CD4-positive, alpha-beta T cell treated with Interferon gamma for 1 hour (primary cell): ENCODE measurements at regions not wholly inside any gene's neighbourhood (a gene's known extent, or its start where the extent isn't known, plus 50 kb on each side); places are given as distances from the start of the nearest gene placed in this dataset.

Experiments
- DNase-seq: peaks from one replicate; pipeline ENCODE4 v3.0.0-alpha.2; 2020

GRCh38 chr1:201660931-201661822, 122.2 kb downstream of the NAV1 start:
- no peak for DNase-seq

DNA sequence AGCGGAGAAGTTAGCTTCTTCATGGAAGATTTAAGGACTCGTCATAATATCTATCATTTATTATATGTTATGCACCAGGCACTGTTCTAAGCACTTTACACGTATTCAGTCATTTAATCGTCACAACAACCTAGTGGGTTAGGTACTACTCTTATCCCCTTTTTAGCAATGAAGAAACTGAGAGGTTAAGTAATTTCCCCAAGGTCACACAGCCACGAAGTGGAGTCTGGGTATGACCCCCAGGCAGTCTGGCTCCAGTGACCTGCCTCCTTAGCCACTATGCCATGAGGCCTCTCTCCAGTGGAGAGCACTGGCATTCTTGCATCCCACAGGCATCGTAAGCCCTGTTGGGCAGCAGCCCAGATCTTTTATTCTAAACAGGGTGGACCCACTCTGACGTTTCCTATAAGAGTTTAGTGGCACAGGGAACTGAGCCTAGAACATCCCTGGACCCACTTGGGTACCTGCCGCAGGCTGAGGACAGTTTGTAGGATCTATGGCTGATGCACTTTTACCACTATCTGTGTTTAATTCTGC, 123.0 kb downstream of the NAV1 start:
- DNase-seq = no peak

DNA sequence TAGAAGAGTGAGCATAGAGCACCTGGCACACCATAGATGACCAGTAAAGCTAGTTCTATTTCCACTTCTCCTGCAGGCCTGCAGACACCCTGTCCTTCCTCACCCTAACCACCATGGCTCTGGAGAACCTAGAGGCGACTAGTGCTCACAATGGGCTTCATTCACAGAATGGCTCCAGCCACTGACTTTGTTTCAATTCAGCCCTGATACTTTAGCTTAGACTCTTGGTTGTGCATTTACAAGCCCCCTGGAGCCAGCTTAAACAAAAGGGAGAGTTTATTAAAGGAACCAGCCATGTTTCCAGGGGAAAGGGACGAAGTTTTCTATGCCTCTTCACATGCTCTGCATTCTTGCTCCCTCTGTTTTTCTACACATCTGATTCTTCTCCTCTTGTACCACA, 123.7 kb downstream of the NAV1 start:
- no peak for DNase-seq

- no peak for DNase-seq
Observed at GRCh38 chr1:201663491-201664113, 124.7 kb downstream of the NAV1 start.

DNA sequence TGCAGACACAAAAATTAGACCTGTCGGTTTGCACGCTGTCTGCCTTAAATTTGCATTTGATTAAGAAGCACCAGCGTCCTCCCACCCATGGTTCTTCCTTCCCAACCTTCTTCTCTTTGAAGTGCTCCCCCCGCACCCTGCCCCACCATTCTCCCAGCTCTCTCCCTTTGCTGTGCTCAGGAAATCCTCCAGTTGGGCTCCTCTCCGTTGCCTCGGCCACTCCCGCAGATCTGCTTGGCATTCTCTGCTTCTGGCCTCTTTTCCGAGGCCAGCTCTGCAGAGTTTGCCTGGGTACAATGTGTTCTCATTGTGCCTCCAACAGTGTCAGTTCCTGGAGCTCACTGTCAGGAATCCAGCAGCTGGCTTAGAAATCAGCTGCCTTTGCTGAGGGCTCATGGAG, 126.1 kb downstream of the NAV1 start:
- DNase-seq = no peak

DNA sequence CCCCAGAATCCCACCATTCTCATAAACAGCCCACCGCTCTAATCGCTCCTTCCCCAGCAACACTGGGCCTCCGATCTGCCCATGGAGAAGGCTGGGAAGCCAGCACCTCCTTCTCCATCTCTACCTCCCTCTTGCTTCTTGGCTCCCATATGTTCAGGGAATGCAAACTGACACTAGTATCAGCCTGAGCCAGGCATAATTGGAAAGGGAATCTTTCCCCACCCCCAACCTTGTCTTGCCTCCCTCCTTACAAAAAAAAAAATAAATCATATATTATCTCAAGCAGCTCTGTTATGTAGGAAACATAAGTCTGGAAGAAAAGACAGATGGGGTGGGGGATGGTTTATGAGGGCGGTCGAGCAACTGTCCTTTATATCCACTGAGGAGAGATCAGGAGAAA, 127.2 kb downstream of the NAV1 start:
- no peak for DNase-seq

GRCh38 chr1:201666645-201667044, 127.7 kb downstream of the NAV1 start:
- no peak for DNase-seq

DNA sequence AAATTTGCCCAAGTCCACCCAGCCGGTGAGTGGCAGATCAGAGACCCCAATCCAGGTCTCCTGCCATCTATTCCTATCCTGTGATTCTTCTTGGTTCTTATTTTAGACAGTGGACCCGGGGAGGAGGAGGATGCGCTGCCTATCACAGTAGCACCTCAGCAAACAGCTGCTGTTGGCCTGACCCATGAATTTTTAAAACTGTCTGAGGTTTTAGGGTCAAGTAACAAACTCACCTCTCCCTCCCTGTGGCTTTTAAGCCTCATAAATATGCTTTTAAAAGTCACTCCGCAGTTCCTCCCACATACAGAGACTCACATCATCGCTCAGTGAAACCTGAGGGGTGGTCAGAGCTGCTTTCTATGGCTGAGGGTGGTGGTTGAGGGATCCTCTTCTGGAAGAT, 128.6 kb downstream of the NAV1 start:
- no peak for DNase-seq

- DNase-seq = no peak
Observed at GRCh38 chr1:201670517-201670916, 131.6 kb downstream of the NAV1 start.

GRCh38 chr1:201672685-201673084, 133.8 kb downstream of the NAV1 start:
- no peak for DNase-seq

DNA sequence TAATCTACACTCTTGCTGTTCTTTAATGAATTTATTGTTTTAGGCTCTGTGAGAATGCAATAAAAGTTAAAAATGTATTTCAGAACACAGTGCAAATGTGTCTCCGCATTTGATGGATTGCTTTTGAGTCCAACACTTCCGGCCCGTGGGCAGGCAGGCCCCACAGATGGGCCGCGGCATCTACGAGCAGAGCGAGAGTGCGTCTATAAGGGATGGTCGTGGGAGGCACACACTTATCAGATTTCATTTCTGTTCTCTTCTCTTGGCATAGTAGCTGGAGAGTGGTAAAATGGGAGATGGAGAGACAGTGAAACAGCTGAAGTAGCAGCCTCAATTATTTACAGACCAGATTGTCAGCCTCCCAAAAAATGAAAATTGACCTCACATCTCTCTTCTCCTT, 134.2 kb downstream of the NAV1 start:
- no peak for DNase-seq

GRCh38 chr1:201673915-201674314, 135.0 kb downstream of the NAV1 start:
- no peak for DNase-seq

DNA sequence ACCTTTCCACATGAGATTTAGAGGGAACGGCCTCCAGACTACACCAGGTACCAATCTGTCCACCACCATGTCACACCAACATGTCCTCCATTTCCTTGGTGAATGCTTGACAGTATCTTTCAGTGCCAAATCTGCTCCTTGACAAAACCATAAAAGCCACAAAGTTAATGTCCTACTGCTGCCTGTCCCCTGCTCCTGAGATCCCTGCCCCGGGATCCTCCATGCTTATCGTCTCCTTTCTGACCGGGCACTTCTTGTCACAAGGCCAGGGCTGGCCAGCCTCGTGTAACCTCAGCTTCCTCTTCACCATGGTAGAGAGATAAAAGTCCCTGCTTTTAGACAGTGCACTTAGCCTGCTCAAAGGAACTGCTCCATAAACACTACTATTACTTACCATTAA, 136.2 kb downstream of the NAV1 start:
- DNase-seq = no peak

GRCh38 chr1:201676197-201676596, 137.3 kb downstream of the NAV1 start:
- no peak for DNase-seq

DNA sequence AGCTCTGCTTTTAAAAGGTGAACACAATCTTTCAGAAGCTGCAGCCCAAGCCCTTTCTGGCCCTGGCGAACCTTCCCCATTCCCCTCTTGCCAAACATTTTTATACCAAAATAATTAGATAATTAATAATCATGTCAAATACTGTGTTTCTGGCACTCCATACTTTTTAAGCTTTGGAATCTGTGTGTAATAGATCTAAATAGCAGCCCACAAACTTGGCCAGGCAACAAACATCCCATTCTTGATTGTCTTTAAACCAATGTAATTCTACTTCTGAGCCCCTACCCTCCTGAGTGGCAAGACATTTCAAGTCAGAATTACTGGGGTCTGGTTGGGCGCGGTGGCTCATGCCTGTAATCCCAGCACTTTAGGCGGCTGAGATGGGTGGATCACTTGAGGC, 137.7 kb downstream of the NAV1 start:
- DNase-seq = no peak

DNA sequence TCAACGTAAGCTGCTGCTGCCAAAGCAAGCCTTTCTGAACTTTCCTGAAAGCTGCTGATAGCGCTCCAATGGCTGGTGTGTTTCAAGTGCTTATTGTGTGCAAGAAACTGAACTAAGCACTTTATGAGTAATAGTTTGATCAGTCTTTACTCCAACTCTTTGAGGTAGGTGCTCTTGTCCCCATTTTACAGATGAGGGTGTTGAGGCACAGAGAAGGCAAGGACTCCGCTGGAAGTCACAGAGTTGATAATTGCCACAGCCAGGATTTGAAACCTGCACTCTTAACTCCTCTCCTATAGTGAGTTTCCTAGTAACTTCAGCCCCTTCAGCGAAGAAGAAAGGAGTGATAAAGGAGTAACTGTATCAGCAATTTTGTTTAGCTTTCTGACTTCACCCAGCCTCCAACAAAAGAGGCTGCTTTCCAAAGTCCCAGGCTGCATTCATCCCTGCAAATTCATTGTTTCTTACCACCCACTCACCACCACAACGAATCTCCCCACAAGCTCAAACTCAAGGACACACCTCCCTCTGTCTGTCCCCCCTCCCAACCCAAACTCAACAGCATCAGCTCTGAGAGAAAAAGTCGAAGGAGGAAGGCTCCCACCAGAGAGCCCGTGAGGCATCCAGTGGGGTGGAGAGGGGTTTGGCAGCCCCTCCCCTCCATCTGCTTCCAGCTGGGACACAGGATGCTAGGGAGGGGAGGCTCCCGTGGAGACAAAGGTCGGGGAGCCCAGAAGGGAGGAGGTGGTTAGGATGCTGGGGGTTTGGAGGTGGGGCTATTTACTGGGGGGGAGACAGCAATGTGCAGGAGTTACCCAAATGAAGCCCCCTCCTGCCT, 139.6 kb downstream of the NAV1 start:
- DNase-seq = no peak

- no peak for DNase-seq
Observed at GRCh38 chr1:201681375-201681774, 142.4 kb downstream of the NAV1 start.

GRCh38 chr1:201682964-201683363, 144.0 kb downstream of the NAV1 start:
- no peak for DNase-seq

- DNase-seq = no peak
Observed at GRCh38 chr1:201683397-201683796, 144.5 kb downstream of the NAV1 start.

- no peak for DNase-seq
Observed at GRCh38 chr1:201685485-201685884, 143.5 kb upstream of the IPO9 start.

DNA sequence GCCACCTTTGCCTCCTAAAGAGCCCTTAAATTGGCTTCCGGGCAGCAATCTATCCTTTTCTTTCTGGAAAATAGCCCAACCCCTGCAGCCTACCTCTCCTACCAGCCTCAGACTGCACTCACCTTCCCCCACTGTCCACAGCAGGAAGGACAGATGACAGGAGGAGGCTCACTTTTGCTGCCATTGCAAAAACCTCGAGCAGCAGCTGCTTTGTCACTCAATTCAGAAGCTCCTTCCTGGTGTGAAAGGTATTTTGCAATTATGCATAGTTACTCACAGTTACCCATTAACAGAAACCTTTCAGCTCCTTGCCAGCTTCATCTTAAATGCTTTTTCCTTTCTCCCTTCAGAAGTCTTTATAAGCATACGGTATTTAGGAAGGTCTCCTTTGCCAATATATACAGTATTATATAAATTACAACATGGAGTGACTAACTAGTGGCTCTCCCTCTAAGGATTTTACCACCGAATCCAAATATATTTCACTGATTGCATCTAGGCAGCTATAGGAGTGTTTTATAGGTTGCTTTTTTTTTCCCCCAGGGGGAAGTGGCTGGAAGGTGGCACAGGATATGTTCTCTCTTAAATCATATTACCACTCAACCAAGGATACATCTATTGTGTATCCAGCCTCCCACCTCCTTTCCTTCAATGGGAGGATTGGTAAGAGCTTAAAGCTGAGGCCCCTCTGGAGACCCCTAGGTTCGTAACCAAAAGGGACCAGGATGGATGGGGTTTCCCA, 142.1 kb upstream of the IPO9 start:
- DNase-seq = no peak

DNA sequence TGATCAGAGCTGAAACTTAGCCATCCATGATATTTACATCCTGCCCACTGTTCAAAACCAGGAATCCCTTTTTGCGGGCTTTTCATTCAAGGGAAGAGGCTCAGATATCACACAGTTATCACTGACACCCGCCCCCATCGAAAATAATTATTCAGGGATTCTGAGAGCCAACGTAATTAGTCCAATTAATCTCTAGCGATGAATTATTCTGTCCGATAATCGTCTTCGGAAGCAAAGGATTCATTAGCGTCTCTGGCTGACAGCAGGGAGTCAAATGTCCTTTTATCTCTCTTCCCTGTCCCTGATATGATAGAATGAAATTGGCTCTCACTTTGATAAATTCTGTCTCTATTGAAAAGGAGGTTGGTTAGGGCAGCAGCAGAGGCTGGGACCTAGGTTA, 140.4 kb upstream of the IPO9 start:
- no peak for DNase-seq

GRCh38 chr1:201689647-201690046, 139.3 kb upstream of the IPO9 start:
- DNase-seq = no peak
